MM.1S (cell line): ENCODE measurements at regions not wholly inside any gene's neighbourhood (a gene's known extent, or its start where the extent isn't known, plus 50 kb on each side); places are given as distances from the start of the nearest gene placed in this dataset.
A peak's percentile ranks its signal among the peaks of the same experiment; 100 is the strongest.

Experiments used
- DNase-seq: peaks from one replicate; pipeline ENCODE4 v3.0.0-alpha.2; 2015
- H2AFZ ChIP-seq: fragments of 300-600 bp; sonication (generic); 2 replicates; pipeline ENCODE4 v1.6.0; 2016; ENCODE audit warnings: antibody characterized with exemption, low read length
- H3F3A ChIP-seq: fragments of 300-600 bp; sonication (generic); 2 replicates; pipeline ENCODE4 v1.6.1; 2016; ENCODE audit warnings: mild to moderate bottlenecking, antibody characterized with exemption, low read length, moderate library complexity, mixed read lengths; ENCODE audit not compliant: insufficient read depth
- H3K27ac ChIP-seq: fragments of 300-600 bp; sonication (generic); 2 replicates; pipeline ENCODE4 v1.5.1; 2016; ENCODE audit warnings: mild to moderate bottlenecking, low read length
- H3K27me3 ChIP-seq: fragments of 300-600 bp; sonication (generic); replicated peaks from 2 replicates; pipeline ENCODE4 v1.6.0; 2016; ENCODE audit warnings: low read length; ENCODE audit not compliant: insufficient read depth
- H3K36me3 ChIP-seq: fragments of 300-600 bp; sonication (generic); replicated peaks from 2 replicates; pipeline ENCODE4 v1.6.1; 2016; ENCODE audit warnings: mild to moderate bottlenecking, low read length, mixed read lengths; ENCODE audit not compliant: insufficient read depth
- H3K4me1 ChIP-seq: fragments of 300-600 bp; sonication (generic); 2 replicates; pipeline ENCODE4 v1.6.1; 2016; ENCODE audit warnings: low read length, mixed read lengths
- H3K4me2 ChIP-seq: fragments of 300-600 bp; sonication (generic); 2 replicates; pipeline ENCODE4 v1.6.0; 2016; ENCODE audit warnings: low read depth, low read length
- H3K4me3 ChIP-seq: fragments of 300-600 bp; sonication (generic); 2 replicates; pipeline ENCODE4 v1.5.1; 2016; ENCODE audit warnings: low read length, mixed read lengths
- H3K79me2 ChIP-seq: fragments of 300-600 bp; sonication (generic); 2 replicates; pipeline ENCODE4 v1.6.1; 2016; ENCODE audit warnings: mixed run types, low read length, mixed read lengths
- H3K9ac ChIP-seq: fragments of 300-600 bp; sonication (generic); 2 replicates; pipeline ENCODE4 v1.6.1; 2016; ENCODE audit warnings: low read length, mixed read lengths
- H3K9me2 ChIP-seq: fragments of 300-600 bp; sonication (generic); replicated peaks from 2 replicates; pipeline ENCODE4 v1.6.1; 2016; ENCODE audit warnings: mild to moderate bottlenecking, low read length, mixed read lengths; ENCODE audit not compliant: insufficient read depth
- H3K9me3 ChIP-seq: fragments of 300-600 bp; sonication (generic); replicated peaks from 2 replicates; pipeline ENCODE4 v1.6.1; 2016; ENCODE audit warnings: mild to moderate bottlenecking, low read length, mixed read lengths; ENCODE audit not compliant: insufficient read depth
- H4K20me1 ChIP-seq: fragments of 300-600 bp; sonication (generic); 2 replicates; pipeline ENCODE4 v1.6.1; 2016; ENCODE audit warnings: mild to moderate bottlenecking, low read length, moderate library complexity, mixed read lengths; ENCODE audit not compliant: insufficient read depth
- CTCF ChIP-seq: fragments of 300-600 bp; sonication (generic); IDR thresholded peaks from 2 replicates; pipeline ENCODE4 v1.5.1; 2016; ENCODE audit warnings: antibody characterized with exemption, low read length, mixed read lengths
- EZH2 ChIP-seq: fragments of 300-600 bp; sonication (generic); optimal IDR thresholded peaks from 2 replicates; pipeline ENCODE3; 2017; ENCODE audit warnings: low read depth, mild to moderate bottlenecking, antibody characterized with exemption, low read length, mixed read lengths
- EZH2phosphoT487 ChIP-seq: fragments of 300-600 bp; sonication (generic); IDR thresholded peaks from 2 replicates; pipeline ENCODE4 v1.6.1; 2018; ENCODE audit warnings: antibody characterized with exemption, low read length

- Histone ChIP-seq H3K9me3 (no peaks in the 10 kb centered on the region), H3K4me2 (no peak overlapping the region), H3K79me2 (no peaks in the 10 kb centered on the region), H3K27me3 (no peaks in the 10 kb centered on the region), H3K36me3 (no peaks in the 10 kb centered on the region), H3K4me1 (peaks cover 20% of the 10 kb centered on the region), H4K20me1 (no peaks in the 10 kb centered on the region), H3K27ac (no peak overlapping the region), H2AFZ (no peak overlapping the region), H3K9me2 (no peaks in the 10 kb centered on the region; the same call in 1 of the 2 replicates), H3K4me3 (no peak overlapping the region), H3K9ac (no peak overlapping the region), H3F3A (0 out of 2 replicates have a peak, but pooled peaks cover 5% of the 10 kb centered on the region)
- no peak for TF ChIP-seq CTCF
- TF ChIP-seq EZH2, result no peak
- no peak for TF ChIP-seq EZH2phosphoT487
- no peak for DNase-seq
These were observed 225.0 kb downstream of the JRKL start for GRCh38 chr11:96614846-96615245.

DNA sequence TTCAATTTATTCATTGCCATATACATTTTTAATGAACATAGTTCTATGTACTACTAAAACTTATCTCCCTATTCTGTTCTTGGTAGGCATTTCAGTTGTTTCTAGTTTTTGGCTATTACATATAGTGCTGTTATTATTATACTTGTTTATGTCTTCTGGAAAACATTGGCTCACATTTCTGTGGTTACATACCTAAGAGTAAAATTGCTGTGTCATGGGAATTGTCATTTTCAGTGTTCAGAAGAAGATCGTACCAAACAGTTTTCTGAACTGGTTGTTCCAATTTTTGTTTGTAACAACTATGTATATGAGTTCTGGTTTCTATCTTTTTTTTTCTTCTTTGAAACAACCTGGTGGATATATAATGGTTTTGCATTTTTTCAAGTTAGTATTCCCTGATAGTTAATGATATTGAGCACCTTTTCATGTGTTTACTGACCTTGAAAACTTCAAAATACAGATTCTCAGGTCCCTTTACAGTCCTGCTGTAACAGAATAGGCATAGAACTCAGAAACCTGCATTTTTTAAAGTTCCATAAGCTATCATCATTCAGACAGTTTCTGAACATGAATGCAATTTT lies 230.7 kb downstream of the JRKL start:
- peak; percentile 70 for DNase-seq
- Histone ChIP-seq H3K36me3 (no peaks in the 10 kb centered on the region), H2AFZ (0 out of 2 replicates have a peak overlapping the region, but pooled peaks have one; percentile 8), H4K20me1 (no peaks in the 10 kb centered on the region), H3K9me2 (no peaks in the 10 kb centered on the region; the same call in 1 of the 2 replicates), H3K27ac (no peak overlapping the region), H3K4me1 (peaks cover 7% of the 10 kb centered on the region; the same call in 1 of the 2 replicates), H3F3A (no peaks in the 10 kb centered on the region), H3K9ac (no peak overlapping the region), H3K4me2 (peak overlapping the region; percentile 45), H3K79me2 (no peaks in the 10 kb centered on the region), H3K4me3 (no peak overlapping the region; the same call in 1 of the 2 replicates), H3K27me3 (no peaks in the 10 kb centered on the region), H3K9me3 (no peaks in the 10 kb centered on the region)
- TF ChIP-seq CTCF (no peak), EZH2 (no peak), EZH2phosphoT487 (no peak)

GRCh38 chr11:96621161-96621560 lies 231.3 kb downstream of the JRKL start:
- no peak for DNase-seq
- Histone ChIP-seq H3K27me3 (no peaks in the 10 kb centered on the region), H3K4me1 (peaks cover 7% of the 10 kb centered on the region; the same call in 1 of the 2 replicates), H3K79me2 (no peaks in the 10 kb centered on the region), H2AFZ (no peak overlapping the region), H3K9ac (no peak overlapping the region), H3K36me3 (no peaks in the 10 kb centered on the region), H3K9me2 (no peaks in the 10 kb centered on the region; the same call in 1 of the 2 replicates), H3K4me3 (no peak overlapping the region), H4K20me1 (no peaks in the 10 kb centered on the region), H3F3A (no peaks in the 10 kb centered on the region), H3K27ac (no peak overlapping the region), H3K9me3 (no peaks in the 10 kb centered on the region), H3K4me2 (no peak overlapping the region)
- no peak for TF ChIP-seq EZH2
- TF ChIP-seq CTCF, result no peak
- TF ChIP-seq EZH2phosphoT487, result no peak
